K562 (cell line): ENCODE measurements at regions not wholly inside any gene's neighbourhood (a gene's known extent, or its start where the extent isn't known, plus 50 kb on each side); places are given as distances from the start of the nearest gene placed in this dataset.

Source experiments
- ATAC-seq: fragments of 200-7000 bp; cut with Tn5 transposase; 3 replicates; pipeline ENCODE4 v1.9.1; 2020; ENCODE audit warnings: moderate library complexity
- BruUV-seq: library from RNA; stranded (reverse); fragments of 400-500 nt; replicated peaks from 2 replicates; lab custom pipeline; 2021; lab: Mats Ljungman, UMichigan
- CTCF ChIA-PET: fragments of 300-600 bp; formaldehyde crosslinking; extraction: SDS; loops from one replicate; lab custom pipeline; 2021; ENCODE audit warnings: low intra/inter-chr PET ratio; lab: Yijun Ruan, JAX
- POLR2A ChIA-PET: fragments of 300-600, 350-650 bp; sonication (Branson Sonifier 250); formaldehyde crosslinking; extraction: SDS; loops from one replicate; lab custom pipeline; 2021; ENCODE audit warnings: antibody characterized with exemption, inconsistent platforms; lab: Yijun Ruan, JAX
- DNase-seq, 4 experiments: peaks; one replicate each; pipeline versions ENCODE4 v3.0.0 to v3.0.0-alpha.2; 2011 to 2018; ENCODE audit warnings: low spot score in 3 of 4, mixed read lengths in 3 of 4; ENCODE audit errors: extremely low read depth in 1 of 4
- FAIRE-seq: peaks from 2 replicates; lab custom pipeline; 2011; peaks lifted over from hg19 to GRCh38; lab: Jason Lieb, UNC
- H2AFZ ChIP-seq: 2 replicates; pipeline ENCODE4 v1.6.0; 2011; ENCODE audit warnings: low read depth, low read length, control low read depth, inconsistent platforms
- H3K27ac ChIP-seq: fragments of 200-600 bp; 3 replicates; pipeline ENCODE4 v1.8.0; 2011; ENCODE audit warnings: low read depth, mild to moderate bottlenecking, control low read depth, inconsistent platforms, low read length, moderate library complexity, mixed read lengths; ENCODE audit errors: extremely low read depth
- H3K27me3 ChIP-seq, 2 experiments: fragments of 300-600 bp in 1 of 2; 2 replicates in 1 of 2; 3 replicates in 1 of 2; pipeline versions ENCODE4 v1.6.0 to v1.8.0; 2011; ENCODE audit warnings: inconsistent platforms in 2 of 2, low read length in 2 of 2, mild to moderate bottlenecking in 1 of 2, mixed read lengths in 1 of 2, moderate library complexity in 1 of 2; ENCODE audit not compliant: control insufficient read depth in 2 of 2, insufficient read depth in 2 of 2
- H3K36me3 ChIP-seq: fragments of 300-600 bp; 3 replicates; pipeline ENCODE4 v1.8.0; 2011; ENCODE audit warnings: mild to moderate bottlenecking, low read length, inconsistent platforms; ENCODE audit not compliant: control insufficient read depth, insufficient read depth
- H3K4me1 ChIP-seq, 2 experiments: fragments of 200-600 bp in 1 of 2; replicated peaks in 1 of 2; 2 replicates in 1 of 2; 3 replicates in 1 of 2; pipeline versions ENCODE4 v1.5.1 to v1.8.0; 2011; ENCODE audit warnings: inconsistent platforms in 2 of 2, low read length in 2 of 2, mild to moderate bottlenecking in 1 of 2, mixed read lengths in 1 of 2, moderate library complexity in 1 of 2; ENCODE audit not compliant: control insufficient read depth in 2 of 2, insufficient read depth in 2 of 2
- H3K4me2 ChIP-seq: 2 replicates; pipeline ENCODE4 v1.6.1; 2011; ENCODE audit warnings: low read length, control low read depth, inconsistent platforms, mixed read lengths; ENCODE audit not compliant: insufficient read depth
- H3K4me3 ChIP-seq: fragments of 200-600 bp; sonication (generic), shearing (Covaris generic); 2 replicates; pipeline ENCODE4 v1.5.1; 2016; ENCODE audit warnings: control low read depth, inconsistent platforms
- H3K79me2 ChIP-seq: fragments of 200-600 bp; 3 replicates; pipeline ENCODE4 v1.8.0; 2011; ENCODE audit warnings: low read length, inconsistent platforms; ENCODE audit not compliant: control insufficient read depth, insufficient read depth
- H3K9ac ChIP-seq, 2 experiments: 2 replicates each; pipeline versions ENCODE4 v1.6.0 to v1.6.1; 2011; ENCODE audit warnings: low read depth in 2 of 2, low read length in 2 of 2, control low read depth in 1 of 2, inconsistent platforms in 1 of 2, mild to moderate bottlenecking in 1 of 2, mixed read lengths in 1 of 2; ENCODE audit not compliant: insufficient read depth in 1 of 2
- H3K9me1 ChIP-seq: one replicate; pipeline ENCODE4 v1.6.0; 2011; ENCODE audit warnings: inconsistent platforms, mild to moderate bottlenecking, low read length, moderate library complexity; ENCODE audit not compliant: control insufficient read depth, insufficient read depth
- H3K9me3 ChIP-seq: replicated peaks from 2 replicates; pipeline ENCODE4 v1.5.1; 2011; ENCODE audit warnings: low read depth, low read length, inconsistent platforms; ENCODE audit not compliant: control insufficient read depth, insufficient read depth
- H4K20me1 ChIP-seq: replicated peaks from 2 replicates; pipeline ENCODE4 v1.6.1; 2011; ENCODE audit warnings: low read length, inconsistent platforms, mixed read lengths; ENCODE audit not compliant: control insufficient read depth, insufficient read depth
- GABPB2 ChIP-seq: fragments of 250-450 bp; sonication (Bioruptor Pico); conservative IDR thresholded peaks from 2 replicates; pipeline ENCODE4 v1.5.1; 2021; ENCODE audit warnings: mild to moderate bottlenecking
- HNRNPUL1 ChIP-seq: fragments of 200-400 bp; formaldehyde crosslinking; IDR thresholded peaks from 2 replicates; pipeline ENCODE4 v1.6.1; 2017; ENCODE audit warnings: low read length
- MBD2 ChIP-seq: sonication (generic); IDR thresholded peaks from 2 replicates; pipeline ENCODE4 v1.6.1; 2016; ENCODE audit warnings: low read depth, borderline replicate concordance
- PHB2 ChIP-seq: fragments of 450-650 bp; IDR thresholded peaks from 2 replicates; pipeline ENCODE4 v1.6.1; 2017; ENCODE audit warnings: low read depth
- XRCC5 ChIP-seq: fragments of 200-400 bp; formaldehyde crosslinking; IDR thresholded peaks from 2 replicates; pipeline ENCODE4 v1.6.1; 2017; ENCODE audit warnings: low read depth, mild to moderate bottlenecking, low read length
- YBX1 ChIP-seq: fragments of 450-650 bp; IDR thresholded peaks from 2 replicates; pipeline ENCODE4 v1.7.1; 2016; ENCODE audit warnings: mild to moderate bottlenecking
- ZBTB2 ChIP-seq: fragments of 450-650 bp; IDR thresholded peaks from 2 replicates; pipeline ENCODE4 v1.6.1; 2016; ENCODE audit warnings: antibody characterized with exemption
- ZBTB43 ChIP-seq: sonication (generic); formaldehyde crosslinking; IDR thresholded peaks from 2 replicates; pipeline ENCODE4 v1.8.0; 2023; ENCODE audit warnings: mild to moderate bottlenecking, missing genetic modification reagents
- ZNF316 ChIP-seq: fragments of 450-650 bp; IDR thresholded peaks from 2 replicates; pipeline ENCODE4 v1.6.1; 2016
- ZNF655 ChIP-seq: fragments of 250-450 bp; sonication (Bioruptor Pico); IDR thresholded peaks from 2 replicates; pipeline ENCODE4 v1.5.0; 2021
- WGBS: fragments of 100-300 bp; shearing (Covaris generic); methylation state at CpG from one replicate; pipeline ENCODE4 v1.1.6; 2016; ENCODE audit warnings: low coverage, mixed read lengths; ENCODE audit not compliant: insufficient coverage; ENCODE audit errors: missing lambda C conversion rate; 5-methylcytosine and 5-hydroxymethylcytosine counted together
- in situ Hi-C: fragments of 300-500 bp; cut with MboI; formaldehyde crosslinking; loops from 4 replicates; pipeline ENCODE4 v1.15.0; 2018; ENCODE audit warnings: inconsistent platforms, mixed read lengths
- intact Hi-C: fragments of 100-400 bp; cut with micrococcal nuclease; formaldehyde crosslinking; loops from 2 replicates; pipeline ENCODE4 v1.14.2; 2022

- TF ChIP-seq ZBTB43 (CRISPR knock-in tag) (no peak), ZNF316 (peak; percentile 77), XRCC5 (no peak), PHB2 (no peak), ZNF655 (no peak)
Measured at GRCh38 chr5:61967681-61968080, 338.3 kb upstream of the KIF2A start (continued).

- Histone ChIP-seq H3K4me3 (no peak overlapping the region), H3K4me2 (no peak overlapping the region), H3K9ac (no peak overlapping the region), H3K9me1 (no peaks in the 10 kb centered on the region), H3K9me3 (no peaks in the 10 kb centered on the region), H2AFZ (no peak overlapping the region), H4K20me1 (no peaks in the 10 kb centered on the region), H3K79me2 (no peaks in the 10 kb centered on the region), H3K27me3 (no peaks in the 10 kb centered on the region), H3K27ac (no peak overlapping the region), H3K4me1 (no peaks in the 10 kb centered on the region), H3K36me3 (no peaks in the 10 kb centered on the region)
- in situ Hi-C loops (no loop called here), intact Hi-C loops (no loop called here)
- ATAC-seq (no peak), DNase-seq (no peak), FAIRE-seq (no peak)
- 0% methylated on average over 2 of the region's 2 CpGs for WGBS
- TF ChIP-seq GABPB2 = no peak
- no peak for TF ChIP-seq MBD2
- TF ChIP-seq HNRNPUL1 = no peak
- no peak for TF ChIP-seq YBX1
- no peak for TF ChIP-seq ZBTB2
- BruUV-seq = no TSS peak
- CTCF ChIA-PET = no interaction called here
- POLR2A ChIA-PET = no interaction called here
Measured at GRCh38 chr5:61969347-61969746, 336.7 kb upstream of the KIF2A start.
